ENCODE measurements at regions not wholly inside any gene's neighbourhood (a gene's known extent, or its start where the extent isn't known, plus 50 kb on each side); places are given as distances from the start of the nearest gene placed in this dataset.

DNA sequence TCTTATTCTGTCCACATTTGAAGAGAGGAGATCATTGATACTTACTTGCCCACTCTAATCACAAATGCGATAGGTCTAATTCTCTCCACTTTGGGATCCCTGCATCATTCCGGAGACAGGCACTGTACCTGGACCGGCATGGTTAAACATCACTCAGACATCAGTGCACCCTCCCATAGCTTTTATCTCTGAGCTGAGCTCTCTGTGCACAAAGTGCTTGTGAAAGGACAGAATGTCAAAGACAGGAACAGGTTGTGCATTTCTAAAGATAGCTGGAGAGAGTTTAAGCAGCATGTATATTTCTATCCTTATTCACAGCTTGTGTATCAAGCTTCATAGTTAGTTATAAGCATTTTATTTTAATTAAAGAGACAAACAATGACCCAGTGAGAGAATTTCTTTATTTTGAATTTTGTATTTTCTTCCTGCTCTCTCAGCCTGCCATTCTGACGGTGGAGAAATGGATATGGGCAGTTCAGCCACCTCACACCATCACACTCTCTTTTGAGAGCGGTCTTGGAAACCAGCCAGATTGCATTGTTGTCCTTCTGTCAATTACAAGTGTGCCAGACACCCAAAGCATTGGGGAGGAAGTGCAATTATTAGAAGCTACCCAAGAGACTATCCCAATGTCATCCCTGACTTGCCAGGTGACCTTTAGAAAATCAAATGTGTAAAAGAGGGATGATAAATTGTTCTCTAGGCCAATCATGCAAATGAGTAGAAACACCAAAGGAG lies 65.2 kb upstream of the CHL1 start:
- no peak overlapping the region for H3K4me3 Mint-ChIP-seq
- no peaks in the 10 kb centered on the region for H3K36me3 Mint-ChIP-seq (ENCODE audit: low read depth)
- no peak overlapping the region for H3K27ac Mint-ChIP-seq
- H3K9me3 Mint-ChIP-seq: peaks cover 28% of the 10 kb centered on the region
- H3K27me3 Mint-ChIP-seq: no peaks in the 10 kb centered on the region
- H3K4me1 Mint-ChIP-seq (ENCODE audit: low read depth): no peaks in the 10 kb centered on the region
- intact Hi-C loops (cut with micrococcal nuclease): no loop called here

GRCh38 chr3:132378-132777 lies 64.2 kb upstream of the CHL1 start:
- H3K36me3 Mint-ChIP-seq (ENCODE audit: low read depth): no peaks in the 10 kb centered on the region
- H3K9me3 Mint-ChIP-seq: peaks cover 28% of the 10 kb centered on the region
- no peaks in the 10 kb centered on the region for H3K4me1 Mint-ChIP-seq (ENCODE audit: low read depth)
- intact Hi-C loops (cut with micrococcal nuclease): no loop called here
- no peak overlapping the region for H3K4me3 Mint-ChIP-seq
- no peaks in the 10 kb centered on the region for H3K27me3 Mint-ChIP-seq
- no peak overlapping the region for H3K27ac Mint-ChIP-seq

DNA sequence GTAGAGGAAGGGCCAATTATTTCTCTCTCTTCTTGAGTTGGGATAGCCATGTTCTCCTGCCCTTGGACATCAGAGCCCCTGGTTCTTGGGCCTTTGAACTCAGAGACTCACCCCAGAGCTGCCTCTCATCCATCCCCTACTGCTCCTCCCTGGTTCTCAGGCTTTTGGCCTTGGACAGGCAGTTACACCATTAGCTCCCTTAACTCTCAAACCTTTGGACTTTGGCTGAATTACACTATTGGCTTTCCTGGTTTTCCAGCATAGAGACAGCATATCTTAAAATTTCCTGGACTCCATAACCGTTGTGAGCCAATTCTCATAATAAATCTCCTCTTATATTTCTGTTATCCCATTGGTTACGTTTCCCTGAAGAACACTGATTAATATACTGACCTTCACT lies 63.7 kb upstream of the CHL1 start:
- Mint-ChIP-seq H3K9me3 (peaks cover 28% of the 10 kb centered on the region), H3K27ac (no peak overlapping the region), H3K27me3 (no peaks in the 10 kb centered on the region), H3K36me3 (ENCODE audit: low read depth) (no peaks in the 10 kb centered on the region), H3K4me3 (no peak overlapping the region), H3K4me1 (ENCODE audit: low read depth) (no peaks in the 10 kb centered on the region)
- intact Hi-C loops (cut with micrococcal nuclease): no loop called here

- Mint-ChIP-seq H3K9me3 (peaks cover 27% of the 10 kb centered on the region), H3K4me3 (no peak overlapping the region), H3K27me3 (no peaks in the 10 kb centered on the region), H3K27ac (no peak overlapping the region), H3K4me1 (ENCODE audit: low read depth) (no peaks in the 10 kb centered on the region), H3K36me3 (ENCODE audit: low read depth) (no peaks in the 10 kb centered on the region)
- intact Hi-C loops (cut with micrococcal nuclease): no loop called here
Observed at GRCh38 chr3:140748-141330, 55.7 kb upstream of the CHL1 start.

All from dendritic cell treated with granulocyte-macrophage colony-stimulating factor and Interleukin-4, amounts not matched to agents 40 ng/mL and 50 ng/mL, for 4 days (primary cell).